NOMO-1 (cell line): ENCODE measurements at regions not wholly inside any gene's neighbourhood (a gene's known extent, or its start where the extent isn't known, plus 50 kb on each side); places are given as distances from the start of the nearest gene placed in this dataset.
"Not testable (repeated sequence)": the region's sequence is repeated elsewhere in the genome, so short reads cannot be mapped to it uniquely, and the experiment has no call there.

Experiments
- DNase-seq, 2 experiments: peaks; one replicate each; lab custom pipeline; 2025; ENCODE audit not compliant: unreplicated experiment in 2 of 2; lab: John Stamatoyannopoulos, UW

GRCh38 chr3:162684260-162684659 is 1187.7 kb downstream of the OTOL1 start:
- DNase-seq = no peak

DNA sequence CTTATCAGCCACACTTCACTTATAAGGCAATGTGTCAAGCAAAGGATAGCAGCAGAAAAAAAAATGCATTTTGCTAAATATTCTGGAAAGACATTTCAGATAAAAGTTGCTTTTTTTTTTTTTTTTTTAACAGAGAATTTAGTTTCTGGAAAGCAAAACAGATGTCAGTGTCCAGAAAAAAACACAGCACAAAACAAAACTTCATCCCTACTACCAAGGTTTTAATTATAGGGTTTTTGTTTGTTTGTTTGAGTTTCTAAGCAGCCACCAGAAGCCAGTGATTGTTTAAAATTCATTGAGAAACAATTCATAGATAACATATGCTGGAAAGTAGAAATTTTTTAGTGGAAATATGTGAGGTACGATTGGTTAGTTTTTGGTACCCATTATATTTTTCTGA is 1202.7 kb downstream of the OTOL1 start:
- no peak for DNase-seq

- DNase-seq = no peak
Measured at GRCh38 chr3:162701211-162701610, 1204.6 kb downstream of the OTOL1 start.

GRCh38 chr3:162702768-162703385 is 1206.3 kb downstream of the OTOL1 start:
- no peak for DNase-seq

DNA sequence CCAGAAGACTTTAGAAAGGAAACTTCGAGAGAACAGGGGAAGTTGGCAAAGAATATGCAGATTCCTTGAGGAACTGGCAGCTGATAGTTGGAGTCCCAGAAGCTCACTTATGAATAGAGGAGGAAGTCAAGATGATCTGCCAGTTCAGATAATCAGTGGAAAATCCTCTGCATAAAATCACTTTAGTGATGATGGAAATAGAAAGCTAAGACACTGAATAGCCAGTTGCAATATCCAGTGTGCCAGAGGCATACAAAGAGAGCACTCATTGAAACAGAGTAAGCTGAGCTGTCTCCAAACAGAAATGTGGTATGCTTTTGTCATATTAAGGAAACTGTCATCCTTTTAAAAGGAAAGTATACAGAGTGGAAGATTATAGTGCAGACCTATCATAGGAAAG is 1207.6 kb downstream of the OTOL1 start:
- DNase-seq = no peak

- DNase-seq = no peak
Measured at GRCh38 chr3:162704799-162705385, 1208.3 kb downstream of the OTOL1 start.

DNA sequence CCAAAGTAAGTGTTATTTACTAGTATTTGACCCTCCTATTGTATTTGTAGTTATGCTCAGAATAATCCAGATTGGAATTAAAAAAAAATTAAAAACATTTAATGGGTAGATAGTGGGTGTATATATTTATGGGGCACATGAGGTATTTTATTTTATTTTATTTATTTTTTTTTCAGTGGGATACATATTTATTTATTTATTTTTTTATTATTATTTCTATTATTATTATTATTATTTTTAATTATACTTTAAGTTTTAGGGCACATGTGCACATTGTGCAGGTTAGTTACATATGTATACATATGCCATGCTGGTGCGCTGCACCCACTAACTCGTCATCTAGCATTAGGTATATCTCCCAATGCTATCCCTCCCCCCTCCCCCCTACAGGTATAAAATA is 1211.8 kb downstream of the OTOL1 start:
- DNase-seq = not testable (repeated sequence)

GRCh38 chr3:162708942-162709706 is 1212.5 kb downstream of the OTOL1 start:
- not testable (repeated sequence) for DNase-seq

- no peak for DNase-seq
Measured at GRCh38 chr3:162710332-162711112, 1213.9 kb downstream of the OTOL1 start.

DNA sequence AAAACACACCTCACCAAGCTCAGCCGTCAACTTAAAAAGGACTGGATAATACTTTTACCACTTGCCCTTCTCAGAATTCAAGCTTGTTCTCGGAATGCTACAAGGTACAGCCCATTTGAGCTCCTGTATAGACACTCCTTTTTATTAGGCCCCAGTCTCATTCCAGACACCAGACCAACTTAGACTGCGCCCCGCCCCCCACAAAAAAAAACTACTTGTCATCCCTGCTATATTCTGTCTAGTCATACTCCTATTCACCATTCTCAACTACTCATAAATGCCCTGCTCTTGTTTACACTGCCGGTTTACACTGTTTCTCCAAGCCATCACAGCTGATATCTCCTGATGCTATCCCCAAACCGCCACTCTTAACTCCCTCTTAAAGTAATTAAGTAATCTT is 1220.5 kb downstream of the OTOL1 start:
- not testable (repeated sequence) for DNase-seq

DNA sequence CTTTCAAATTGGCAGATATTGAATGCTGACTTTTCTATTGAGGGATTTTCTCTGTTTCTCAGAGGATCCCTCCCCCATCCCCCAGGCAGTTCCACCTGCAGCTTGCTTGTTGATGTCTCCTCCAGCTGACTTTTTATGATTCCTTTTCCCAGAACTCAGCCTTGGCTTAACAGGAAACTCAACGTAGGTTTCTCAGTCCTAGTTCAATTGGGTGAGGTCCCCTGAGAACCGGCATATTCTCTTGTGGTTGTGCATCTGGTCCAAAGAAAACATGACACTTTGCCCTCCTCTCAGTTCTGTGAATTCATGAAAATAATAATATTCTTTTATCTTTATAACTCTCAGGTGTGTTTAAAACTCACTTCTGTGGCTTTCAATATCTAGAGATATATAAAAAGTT is 1222.1 kb downstream of the OTOL1 start:
- DNase-seq = no peak

GRCh38 chr3:162719684-162720341 is 1223.2 kb downstream of the OTOL1 start:
- DNase-seq = no peak

DNA sequence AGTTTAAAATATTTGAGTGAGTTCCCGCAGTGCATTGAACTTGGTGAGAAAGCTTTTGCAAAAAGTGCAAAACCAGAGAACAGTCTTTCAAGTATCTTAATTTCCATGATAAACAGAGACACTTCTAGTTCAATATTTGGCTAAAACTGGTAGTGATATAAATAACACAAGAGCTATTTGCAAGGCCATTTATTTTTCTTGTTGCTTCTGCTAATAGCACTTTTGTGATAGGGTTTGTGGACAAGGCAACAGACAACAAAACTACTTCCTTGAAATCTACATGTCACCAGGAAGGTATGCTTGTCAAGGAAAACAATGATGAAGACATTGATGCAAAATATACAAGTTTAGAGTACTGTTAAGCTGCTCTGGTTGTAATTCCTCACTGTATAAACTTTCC is 1225.1 kb downstream of the OTOL1 start:
- DNase-seq = no peak

DNA sequence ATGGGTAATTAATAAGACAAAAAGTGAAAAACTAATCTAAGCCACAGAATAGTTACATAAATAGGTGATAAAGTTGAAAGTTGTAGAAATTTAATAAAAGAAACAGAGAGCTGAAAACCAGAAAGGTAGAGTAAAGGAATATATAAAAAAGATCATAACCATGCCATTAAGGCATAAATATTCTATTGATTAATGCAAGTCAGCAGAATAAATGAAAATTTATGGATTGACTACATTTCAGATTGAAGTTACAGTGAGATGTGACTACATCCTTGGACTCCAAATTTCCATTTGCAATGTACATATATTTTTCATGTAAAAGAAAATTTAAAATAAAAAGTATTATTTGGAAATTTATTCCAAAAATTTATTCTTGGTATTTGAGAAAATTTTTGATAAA is 1225.7 kb downstream of the OTOL1 start:
- DNase-seq = no peak

DNA sequence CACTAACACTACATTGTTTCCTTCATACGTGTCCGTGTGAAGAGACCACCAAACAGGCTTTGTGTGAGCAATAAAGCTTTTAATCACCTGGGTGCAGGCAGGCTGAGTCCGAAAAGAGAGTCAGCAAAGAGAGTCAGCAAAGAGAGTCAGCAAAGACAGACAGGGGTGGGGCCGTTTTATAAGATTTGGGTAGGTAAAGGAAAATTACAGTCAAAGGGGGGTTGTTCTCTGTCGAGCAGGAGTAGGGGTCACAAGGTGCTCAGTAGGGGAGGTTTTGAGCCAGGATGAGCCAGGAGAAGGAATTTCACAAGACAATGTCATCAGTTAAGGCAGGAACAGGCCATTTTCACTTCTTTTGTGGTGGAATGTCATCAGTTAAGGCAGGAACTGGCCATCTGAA is 1226.2 kb downstream of the OTOL1 start:
- not testable (repeated sequence) for DNase-seq

- no peak for DNase-seq
Measured at GRCh38 chr3:162729686-162730085, 1233.1 kb downstream of the OTOL1 start.

DNA sequence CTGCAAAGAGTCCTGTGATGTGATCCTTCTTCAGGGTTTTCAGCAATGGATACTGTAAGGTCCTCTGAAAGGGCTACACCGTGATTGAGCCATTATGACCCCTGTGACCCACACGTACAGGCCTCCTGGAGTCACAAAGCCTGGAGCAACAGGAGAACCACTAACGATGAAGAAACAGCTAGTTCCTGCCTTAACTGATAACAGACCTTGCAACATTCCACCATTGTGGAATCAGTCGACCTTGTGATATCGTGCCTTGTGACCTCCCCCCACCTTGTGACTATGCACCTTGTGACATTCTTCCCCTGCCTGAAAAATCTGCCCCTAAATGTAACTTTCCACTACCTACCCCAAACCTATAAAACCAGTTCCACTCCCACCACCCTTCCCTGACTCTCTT is 1235.4 kb downstream of the OTOL1 start:
- not testable (repeated sequence) for DNase-seq

DNA sequence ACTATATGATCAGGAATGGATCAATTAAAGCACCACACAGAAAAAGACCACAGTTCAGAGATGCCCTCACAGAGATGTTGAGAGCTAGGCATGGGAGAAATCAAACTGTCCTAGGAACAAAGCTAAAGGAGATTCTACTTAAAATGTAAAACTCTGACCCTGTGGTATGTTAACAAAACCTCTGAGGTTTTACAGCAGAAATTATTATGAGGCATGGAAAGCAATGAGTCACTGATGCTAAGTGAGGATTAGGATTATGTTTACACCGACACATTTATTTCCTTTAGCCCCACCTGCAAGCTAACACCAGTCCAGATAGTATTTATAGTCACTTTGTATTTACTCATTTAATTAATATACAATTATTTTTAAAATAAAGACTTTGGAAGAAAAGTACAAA is 1242.2 kb downstream of the OTOL1 start:
- DNase-seq = no peak

- DNase-seq = no peak
Measured at GRCh38 chr3:162740941-162741596, 1244.5 kb downstream of the OTOL1 start.

- DNase-seq = no peak
Measured at GRCh38 chr3:162742159-162742717, 1245.6 kb downstream of the OTOL1 start.
